ENCODE measurements at regions not wholly inside any gene's neighbourhood (a gene's known extent, or its start where the extent isn't known, plus 50 kb on each side); places are given as distances from the start of the nearest gene placed in this dataset.

- no peak overlapping the region for H3K27ac ChIP-seq (ENCODE audit: low read length in 2 of 2)
- no peaks in the 10 kb centered on the region for H3K36me3 ChIP-seq (replicated peaks in 1 of 2; ENCODE audit: control extremely low read depth in 1 of 2, control insufficient read depth in 1 of 2, extremely low read depth in 1 of 2, insufficient read depth in 2 of 2, low read length in 1 of 2)
- H3K4me3 ChIP-seq (ENCODE audit: control extremely low read depth in 1 of 5, extremely low read depth in 1 of 5, insufficient read depth in 1 of 5, low read depth in 2 of 5, low read length in 4 of 5): no peak overlapping the region
- H3K27me3 ChIP-seq (replicated peaks in 1 of 4; ENCODE audit: control extremely low read depth in 1 of 4, control insufficient read depth in 3 of 4, insufficient read depth in 4 of 4, low read length in 3 of 4): no peaks in the 10 kb centered on the region
- CTCF ChIA-PET: no interaction called here
- no peaks in the 10 kb centered on the region for H3K4me1 Mint-ChIP-seq
- H4K20me1 ChIP-seq (ENCODE audit: control insufficient read depth, insufficient read depth, low read length, poor library complexity, severe bottlenecking): no peaks in the 10 kb centered on the region
- POLR2A ChIA-PET: no interaction called here
- intact Hi-C loops (cut with micrococcal nuclease): no loop called here
- H3K79me2 ChIP-seq (ENCODE audit: control insufficient read depth, insufficient read depth, low read length): no peaks in the 10 kb centered on the region
- no peaks in the 10 kb centered on the region for H3K9me3 Mint-ChIP-seq (ENCODE audit: insufficient read depth)
- peaks cover 0 to 2% (median 0%) of the 10 kb centered on the region in 3 donors for H3K9me3 ChIP-seq (ENCODE audit: control extremely low read depth in 1 of 3, control insufficient read depth in 2 of 3, insufficient read depth in 1 of 3, low read length in 2 of 3)
- H3K27ac Mint-ChIP-seq: no peak overlapping the region
- H3K4me3 Mint-ChIP-seq: no peak overlapping the region
- H2AFZ ChIP-seq (ENCODE audit: insufficient read depth, low read depth, low read length, poor library complexity, severe bottlenecking): no peak overlapping the region
- no peak for DNase-seq
- no peaks in the 10 kb centered on the region for H3K4me1 ChIP-seq (ENCODE audit: control insufficient read depth in 2 of 2, insufficient read depth in 2 of 2, low read length in 2 of 2)
- H3K27me3 Mint-ChIP-seq: no peaks in the 10 kb centered on the region
- H3K9ac ChIP-seq (ENCODE audit: low read length): no peak overlapping the region
- no peak overlapping the region for H3K4me2 ChIP-seq (replicated peaks; ENCODE audit: low read depth, low read length, poor library complexity, severe bottlenecking)
- TF ChIP-seq EZH2 (IDR thresholded peaks at IDR 0.05; ENCODE audit: borderline replicate concordance, insufficient read depth, low read depth, low read length, poor library complexity, severe bottlenecking): no peak
- TF ChIP-seq, protein P1, sequence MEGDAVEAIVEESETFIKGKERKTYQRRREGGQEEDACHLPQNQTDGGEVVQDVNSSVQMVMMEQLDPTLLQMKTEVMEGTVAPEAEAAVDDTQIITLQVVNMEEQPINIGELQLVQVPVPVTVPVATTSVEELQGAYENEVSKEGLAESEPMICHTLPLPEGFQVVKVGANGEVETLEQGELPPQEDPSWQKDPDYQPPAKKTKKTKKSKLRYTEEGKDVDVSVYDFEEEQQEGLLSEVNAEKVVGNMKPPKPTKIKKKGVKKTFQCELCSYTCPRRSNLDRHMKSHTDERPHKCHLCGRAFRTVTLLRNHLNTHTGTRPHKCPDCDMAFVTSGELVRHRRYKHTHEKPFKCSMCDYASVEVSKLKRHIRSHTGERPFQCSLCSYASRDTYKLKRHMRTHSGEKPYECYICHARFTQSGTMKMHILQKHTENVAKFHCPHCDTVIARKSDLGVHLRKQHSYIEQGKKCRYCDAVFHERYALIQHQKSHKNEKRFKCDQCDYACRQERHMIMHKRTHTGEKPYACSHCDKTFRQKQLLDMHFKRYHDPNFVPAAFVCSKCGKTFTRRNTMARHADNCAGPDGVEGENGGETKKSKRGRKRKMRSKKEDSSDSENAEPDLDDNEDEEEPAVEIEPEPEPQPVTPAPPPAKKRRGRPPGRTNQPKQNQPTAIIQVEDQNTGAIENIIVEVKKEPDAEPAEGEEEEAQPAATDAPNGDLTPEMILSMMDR (IDR thresholded peaks at IDR 0.05): no peak
- ATAC-seq (ENCODE audit: low read depth): no peak
These were observed 308.6 kb upstream of the NRP1 start for GRCh38 chr10:33643042-33643441.

DNA sequence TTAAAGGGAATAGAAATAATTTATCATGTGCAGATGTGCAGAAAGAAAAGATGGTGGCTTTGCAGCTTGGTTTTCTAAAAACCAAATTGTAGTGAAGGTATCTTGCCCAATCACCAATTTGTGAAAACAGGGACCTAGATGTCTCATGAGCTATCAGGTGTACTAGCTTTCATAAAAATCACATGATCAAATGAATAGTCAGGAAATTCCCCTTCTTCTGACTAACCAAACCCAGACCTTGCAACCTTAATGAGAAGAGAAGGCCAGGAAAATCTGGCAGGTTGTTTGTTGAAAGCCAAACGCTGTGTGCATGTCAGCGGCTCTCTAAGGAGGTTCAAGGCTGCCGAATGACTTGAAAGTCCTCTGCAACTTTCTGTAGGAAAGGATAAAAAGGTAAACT lies 304.4 kb upstream of the NRP1 start:
- Histone ChIP-seq H3K79me2 (ENCODE audit: control insufficient read depth, insufficient read depth, low read length) (no peaks in the 10 kb centered on the region), H3K4me3 (ENCODE audit: control extremely low read depth in 1 of 5, extremely low read depth in 1 of 5, insufficient read depth in 1 of 5, low read depth in 2 of 5, low read length in 4 of 5) (no peak overlapping the region), H3K4me2 (replicated peaks; ENCODE audit: low read depth, low read length, poor library complexity, severe bottlenecking) (no peak overlapping the region), H3K27me3 (replicated peaks in 1 of 4; ENCODE audit: control extremely low read depth in 1 of 4, control insufficient read depth in 3 of 4, insufficient read depth in 4 of 4, low read length in 3 of 4) (no peaks in the 10 kb centered on the region), H3K36me3 (replicated peaks in 1 of 2; ENCODE audit: control extremely low read depth in 1 of 2, control insufficient read depth in 1 of 2, extremely low read depth in 1 of 2, insufficient read depth in 2 of 2, low read length in 1 of 2) (no peaks in the 10 kb centered on the region), H3K4me1 (ENCODE audit: control insufficient read depth in 2 of 2, insufficient read depth in 2 of 2, low read length in 2 of 2) (no peaks in the 10 kb centered on the region), H3K9ac (ENCODE audit: low read length) (no peak overlapping the region), H3K27ac (ENCODE audit: low read length in 2 of 2) (no peak overlapping the region), H2AFZ (ENCODE audit: insufficient read depth, low read depth, low read length, poor library complexity, severe bottlenecking) (no peak overlapping the region), H4K20me1 (ENCODE audit: control insufficient read depth, insufficient read depth, low read length, poor library complexity, severe bottlenecking) (no peaks in the 10 kb centered on the region), H3K9me3 (ENCODE audit: control extremely low read depth in 1 of 3, control insufficient read depth in 2 of 3, insufficient read depth in 1 of 3, low read length in 2 of 3) (peaks cover 0 to 6% (median 0%) of the 10 kb centered on the region in 3 donors)
- Mint-ChIP-seq H3K27ac (no peak overlapping the region), H3K27me3 (no peaks in the 10 kb centered on the region), H3K4me1 (no peaks in the 10 kb centered on the region), H3K4me3 (no peak overlapping the region), H3K9me3 (ENCODE audit: insufficient read depth) (no peaks in the 10 kb centered on the region)
- CTCF ChIA-PET: no interaction called here
- DNase-seq (no peak), ATAC-seq (ENCODE audit: low read depth) (no peak)
- POLR2A ChIA-PET: no interaction called here
- 89% methylated on average over 3 of the region's 3 CpGs for WGBS (ENCODE audit: insufficient coverage)
- TF ChIP-seq, protein P1 (IDR thresholded peaks at IDR 0.05): no peak
- no peak for TF ChIP-seq EZH2 (IDR thresholded peaks at IDR 0.05; ENCODE audit: borderline replicate concordance, insufficient read depth, low read depth, low read length, poor library complexity, severe bottlenecking)
- intact Hi-C loops (cut with micrococcal nuclease): no loop called here

Data from B cell (primary cell).